ENCODE measurements at regions not wholly inside any gene's neighbourhood (a gene's known extent, or its start where the extent isn't known, plus 50 kb on each side); places are given as distances from the start of the nearest gene placed in this dataset.

DNA sequence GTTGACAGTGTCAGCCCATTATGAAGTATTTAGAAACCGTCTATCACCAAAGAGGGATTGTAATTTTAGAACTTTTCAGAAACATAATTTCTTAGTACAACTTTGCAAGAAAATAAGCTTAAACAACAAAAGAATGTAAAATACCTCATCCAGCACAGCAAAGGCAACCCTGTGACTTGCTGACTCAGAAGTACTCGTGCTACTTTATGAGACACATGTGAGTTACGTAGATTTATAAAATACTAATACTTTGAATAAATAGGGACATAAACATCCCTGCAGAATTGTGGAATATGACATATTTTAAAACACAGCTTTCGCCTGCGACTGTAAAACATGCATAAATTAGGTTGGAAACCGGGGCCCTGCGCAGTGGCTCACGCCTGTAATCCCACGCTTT, 739.7 kb upstream of the ANKRD30A start:
- H3K27me3 ChIP-seq, result no peaks in the 10 kb centered on the region
- TF ChIP-seq CTCF (IDR thresholded peaks at IDR 0.05) (no peak), POLR2A (IDR thresholded peaks at IDR 0.05) (no peak)
- no peak overlapping the region for H3K4me3 ChIP-seq
- H3K4me1 ChIP-seq, result no peaks in the 10 kb centered on the region
- DNase-seq, result no peak
- no peaks in the 10 kb centered on the region for H3K9me3 ChIP-seq
- H3K36me3 ChIP-seq, result no peaks in the 10 kb centered on the region
- intact Hi-C loops (cut with DNase I), result no loop called here
- WGBS (ENCODE audit: insufficient coverage, low coverage, low lambda C conversion rate, missing lambda C conversion rate), result 77% methylated on average over 9 of the region's 9 CpGs
- no peak overlapping the region for H3K27ac ChIP-seq
- no peak for ATAC-seq

DNA sequence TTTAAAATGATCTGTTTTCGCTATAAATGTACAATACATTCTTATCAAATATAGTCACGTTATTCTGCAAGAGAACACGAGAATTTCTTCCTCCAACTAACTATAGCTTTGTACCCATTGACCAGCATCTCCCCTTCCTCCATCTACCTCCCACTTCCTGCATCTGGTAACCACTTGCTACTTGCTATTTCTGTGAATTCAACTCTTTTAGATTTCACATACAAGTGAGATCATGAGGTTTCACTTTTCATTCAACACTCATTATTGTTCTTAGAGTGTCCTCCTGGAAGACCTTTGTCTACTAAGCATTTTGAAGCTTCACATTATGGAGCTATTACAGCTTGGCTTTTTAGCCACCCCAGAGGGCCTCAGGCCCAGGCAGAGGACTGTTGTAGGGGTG, 741.3 kb upstream of the FZD8 start:
- no peaks in the 10 kb centered on the region for H3K27me3 ChIP-seq
- ATAC-seq (no peak), DNase-seq (no peak)
- TF ChIP-seq POLR2A (IDR thresholded peaks at IDR 0.05) (no peak), CTCF (IDR thresholded peaks at IDR 0.05) (no peak)
- 75% methylated on average over 3 of the region's 3 CpGs for WGBS (ENCODE audit: insufficient coverage, low coverage, low lambda C conversion rate, missing lambda C conversion rate)
- H3K9me3 ChIP-seq, result no peaks in the 10 kb centered on the region
- H3K27ac ChIP-seq, result no peak overlapping the region
- H3K4me1 ChIP-seq, result no peaks in the 10 kb centered on the region
- intact Hi-C loops (cut with DNase I), result no loop called here
- H3K4me3 ChIP-seq, result no peak overlapping the region
- no peaks in the 10 kb centered on the region for H3K36me3 ChIP-seq

DNA sequence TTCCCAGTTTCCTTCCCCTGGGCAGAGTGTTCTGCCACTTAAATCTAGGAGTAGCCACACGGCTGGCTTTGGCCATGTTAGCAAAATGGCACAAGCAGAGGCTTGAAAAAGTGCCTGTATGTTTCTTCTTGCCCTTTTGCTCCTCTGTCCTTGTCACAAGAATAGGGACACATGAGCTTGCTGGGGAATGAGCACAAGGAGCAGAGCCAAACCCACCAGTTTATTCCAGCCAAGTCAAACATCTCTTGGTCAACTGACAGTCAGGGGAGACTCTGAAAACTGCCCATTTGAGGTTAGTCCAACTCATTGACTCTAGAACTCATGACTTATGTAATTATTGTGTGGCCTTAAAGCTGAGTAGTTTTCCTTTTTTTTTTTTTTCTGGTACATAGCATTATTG, 739.7 kb upstream of the FZD8 start:
- TF ChIP-seq POLR2A (IDR thresholded peaks at IDR 0.05), result no peak
- 14% methylated on average over 1 of the region's 1 CpG for WGBS (ENCODE audit: insufficient coverage, low coverage, low lambda C conversion rate, missing lambda C conversion rate)
- H3K36me3 ChIP-seq, result no peaks in the 10 kb centered on the region
- intact Hi-C loops (cut with DNase I), result no loop called here
- H3K27me3 ChIP-seq, result no peaks in the 10 kb centered on the region
- no peak overlapping the region for H3K4me3 ChIP-seq
- H3K4me1 ChIP-seq, result no peaks in the 10 kb centered on the region
- no peak overlapping the region for H3K27ac ChIP-seq
- ATAC-seq, result peak in 1 of 4 donors; percentile 11
- DNase-seq, result no peak
- H3K9me3 ChIP-seq, result no peaks in the 10 kb centered on the region

GRCh38 chr10:36380538-36380937, 738.4 kb upstream of the FZD8 start:
- DNase-seq, result no peak
- WGBS (ENCODE audit: insufficient coverage, low coverage, low lambda C conversion rate, missing lambda C conversion rate), result 50% methylated on average over 1 of the region's 2 CpGs
- H3K4me3 ChIP-seq, result no peak overlapping the region
- no peaks in the 10 kb centered on the region for H3K27me3 ChIP-seq
- H3K27ac ChIP-seq, result no peak overlapping the region
- intact Hi-C loops (cut with DNase I), result no loop called here
- H3K36me3 ChIP-seq, result no peaks in the 10 kb centered on the region
- H3K4me1 ChIP-seq, result no peaks in the 10 kb centered on the region
- ATAC-seq, result no peak
- H3K9me3 ChIP-seq, result no peaks in the 10 kb centered on the region
- TF ChIP-seq POLR2A (IDR thresholded peaks at IDR 0.05) (no peak), CTCF (IDR thresholded peaks at IDR 0.05) (no peak)

GRCh38 chr10:36375107-36375506, 733.0 kb upstream of the FZD8 start:
- H3K4me3 ChIP-seq, result no peak overlapping the region
- H3K4me1 ChIP-seq, result no peaks in the 10 kb centered on the region
- no peaks in the 10 kb centered on the region for H3K27me3 ChIP-seq
- WGBS (ENCODE audit: insufficient coverage, low coverage, low lambda C conversion rate, missing lambda C conversion rate), result 83% methylated on average over 3 of the region's 3 CpGs
- ATAC-seq (no peak), DNase-seq (no peak)
- intact Hi-C loops (cut with DNase I), result no loop called here
- H3K36me3 ChIP-seq, result no peaks in the 10 kb centered on the region
- H3K9me3 ChIP-seq, result no peaks in the 10 kb centered on the region
- H3K27ac ChIP-seq, result no peak overlapping the region
- no peak for TF ChIP-seq CTCF (IDR thresholded peaks at IDR 0.05)
- TF ChIP-seq POLR2A (IDR thresholded peaks at IDR 0.05), result no peak

Data from right lobe of liver (tissue), 6 donors.